GM18520 (cell line): ENCODE measurements at regions not wholly inside any gene's neighbourhood (a gene's known extent, or its start where the extent isn't known, plus 50 kb on each side); places are given as distances from the start of the nearest gene placed in this dataset.

Source experiments
- ATAC-seq: cut with Tn5 transposase; IDR thresholded peaks from one replicate; pipeline ENCODE4 v1.9.1; 2021; ENCODE audit not compliant: unreplicated experiment

DNA sequence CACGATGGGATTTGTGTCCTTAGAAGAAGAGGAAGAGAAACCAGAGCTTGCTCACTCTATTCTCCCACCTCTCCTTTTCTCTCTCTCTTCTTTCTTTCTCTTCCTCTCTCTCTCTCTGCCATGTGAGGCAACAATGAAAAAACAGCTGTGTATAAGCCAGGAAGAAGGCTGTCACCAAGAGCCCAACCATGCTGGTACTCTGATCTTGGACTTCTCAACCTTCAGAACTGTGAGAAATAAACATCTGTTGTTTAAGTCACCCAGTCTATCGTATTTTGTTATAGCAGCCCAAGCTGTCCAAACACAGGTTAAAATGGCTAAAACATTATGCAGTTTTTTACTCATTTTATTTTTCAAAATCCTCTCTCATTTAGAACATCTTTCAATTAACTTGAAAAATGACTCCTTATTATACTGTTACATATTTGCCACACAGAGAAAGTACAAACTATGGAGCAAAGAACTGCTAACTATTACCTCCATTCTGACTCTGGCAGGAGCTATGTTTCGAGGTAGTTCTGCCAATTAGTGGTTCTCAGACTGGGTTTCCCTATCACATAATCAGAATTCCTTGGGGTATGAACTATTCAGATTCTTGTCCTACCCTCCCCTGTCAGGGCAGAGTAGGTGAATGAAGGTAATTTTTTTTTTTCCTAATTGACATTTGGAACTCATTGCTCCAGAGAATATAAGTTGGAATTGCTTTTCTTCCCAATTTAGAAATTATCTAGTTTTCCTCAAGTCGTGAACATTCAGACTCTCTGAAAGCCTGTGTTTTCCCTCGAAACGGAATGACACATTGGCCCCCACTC is 434.6 kb downstream of the ENC1 start:
- no peak for ATAC-seq

DNA sequence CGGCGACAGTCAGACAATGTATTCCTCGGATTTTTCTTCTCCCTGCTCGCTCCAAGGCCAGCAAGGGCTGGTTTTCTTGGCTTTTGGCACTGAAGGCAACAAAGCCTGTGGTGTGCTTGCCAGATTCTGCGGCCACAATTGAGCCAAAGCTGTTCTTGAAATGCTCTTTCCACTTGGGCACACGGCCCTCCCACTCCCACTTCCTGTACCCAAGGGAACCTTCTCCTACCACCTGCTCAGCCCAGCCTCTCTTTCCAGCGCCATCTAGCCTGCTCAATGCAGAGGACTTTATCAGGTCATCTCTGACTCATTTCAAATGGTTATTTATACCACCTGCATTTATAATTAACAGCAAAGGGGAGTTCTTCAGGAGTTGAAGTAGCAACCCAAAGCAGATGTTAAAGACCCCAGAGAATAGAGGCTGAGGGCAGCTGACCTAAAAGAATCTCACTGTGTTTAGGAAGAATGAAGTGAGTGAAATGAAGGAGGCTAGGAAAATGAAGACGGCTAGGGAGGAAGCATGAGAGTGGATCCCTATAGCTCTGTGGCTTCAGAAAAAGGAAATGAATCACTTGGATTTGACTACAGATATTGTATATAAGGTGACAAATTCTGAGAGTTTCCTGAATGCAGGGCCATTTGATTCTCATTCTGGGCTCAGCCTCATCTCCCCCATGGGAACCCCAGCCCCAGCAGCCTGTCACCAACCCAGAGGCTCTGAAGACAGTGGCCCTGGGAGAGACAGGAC is 439.0 kb downstream of the ENC1 start:
- ATAC-seq, result peak; percentile 33

DNA sequence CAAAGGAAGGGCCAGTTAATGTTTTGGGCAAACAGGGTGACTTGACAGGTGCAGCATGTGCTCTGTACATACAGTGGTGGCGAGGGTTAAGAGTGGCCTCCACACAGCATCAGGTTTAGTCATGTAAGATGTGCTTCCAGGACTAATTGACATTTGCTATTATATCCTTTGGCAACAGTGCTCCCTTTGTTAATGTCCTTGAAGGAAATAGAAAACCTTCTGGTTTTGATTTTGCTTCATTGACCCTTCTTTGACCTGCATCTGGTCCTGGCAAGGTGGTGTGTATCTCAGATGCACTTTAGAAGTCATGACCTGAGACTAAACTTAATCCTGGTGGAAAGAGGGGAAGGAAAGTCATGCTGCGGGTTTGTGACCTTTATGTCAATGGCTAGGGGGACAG is 440.0 kb downstream of the ENC1 start:
- ATAC-seq, result no peak

DNA sequence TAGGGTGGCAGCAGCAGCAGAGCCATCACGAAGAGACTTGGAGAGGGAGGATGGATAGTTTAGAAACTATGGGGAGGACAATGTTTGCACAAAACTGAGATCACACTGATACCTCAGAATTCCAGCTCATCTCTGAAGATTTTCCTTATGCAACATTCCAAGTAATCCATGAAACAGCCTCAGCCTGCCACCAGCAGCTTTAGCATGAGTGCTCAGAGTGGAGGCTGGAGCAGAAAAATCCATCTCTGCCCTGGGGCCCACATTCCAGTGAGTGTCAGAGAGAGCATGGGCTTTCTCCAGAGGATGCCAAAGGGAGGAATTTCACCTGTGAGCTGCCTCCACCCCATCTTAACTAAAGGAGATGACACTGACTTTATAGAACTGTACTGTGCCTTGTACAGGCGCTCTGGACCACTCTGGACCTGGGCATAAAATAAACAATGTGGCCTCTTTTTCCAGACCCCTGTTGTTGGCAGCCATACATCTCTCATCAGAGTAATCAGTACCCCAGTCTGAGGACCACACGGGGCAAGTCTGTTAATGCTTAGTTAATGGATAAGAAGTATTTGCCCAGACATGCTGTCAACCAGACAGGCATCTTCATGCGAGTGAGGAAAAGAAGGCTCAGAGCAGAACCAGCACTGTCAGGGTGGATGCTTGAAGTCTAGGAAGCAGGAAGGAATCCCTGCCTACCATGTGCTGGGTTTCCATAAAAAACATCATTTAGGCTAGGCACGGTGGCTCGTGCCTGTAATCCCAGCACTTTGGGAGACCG is 440.9 kb downstream of the ENC1 start:
- ATAC-seq, result no peak

DNA sequence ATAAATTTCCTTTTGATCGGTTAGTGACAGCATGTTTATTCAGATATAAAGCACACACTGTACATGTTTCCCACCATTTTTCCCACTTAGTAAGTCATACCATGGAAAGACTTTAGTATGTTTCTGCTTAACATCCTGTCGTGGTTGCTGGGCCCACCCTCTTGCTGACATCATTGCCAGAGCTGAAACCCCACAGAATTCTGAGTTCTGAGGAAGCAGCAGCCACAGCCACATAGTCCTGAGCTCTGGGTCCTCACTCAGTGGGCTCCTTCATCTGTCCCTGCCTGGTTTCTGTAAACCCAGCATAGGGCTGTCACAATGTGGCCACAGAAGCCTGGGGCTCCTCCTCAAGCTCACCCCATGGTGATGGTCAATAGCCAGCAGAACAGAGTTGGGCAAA is 441.5 kb downstream of the ENC1 start:
- no peak for ATAC-seq

DNA sequence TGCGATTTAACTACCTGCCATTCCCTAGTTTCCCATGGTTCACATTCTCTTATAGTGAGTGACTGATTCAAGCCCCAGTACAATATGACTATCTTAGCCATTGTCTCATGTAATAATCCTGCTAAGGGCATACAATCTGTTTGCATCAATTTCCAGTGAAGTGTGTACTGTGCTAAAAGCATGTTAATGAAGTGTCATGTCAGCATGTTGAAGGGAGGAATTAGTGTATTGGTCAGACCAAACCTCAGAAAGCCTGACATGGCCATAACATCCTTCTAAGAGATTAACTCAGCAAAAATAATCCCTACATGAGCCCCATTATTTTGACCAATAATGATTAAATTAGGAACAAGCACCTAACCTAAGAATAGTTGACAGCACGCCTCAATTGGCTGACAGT is 442.4 kb downstream of the ENC1 start:
- no peak for ATAC-seq

DNA sequence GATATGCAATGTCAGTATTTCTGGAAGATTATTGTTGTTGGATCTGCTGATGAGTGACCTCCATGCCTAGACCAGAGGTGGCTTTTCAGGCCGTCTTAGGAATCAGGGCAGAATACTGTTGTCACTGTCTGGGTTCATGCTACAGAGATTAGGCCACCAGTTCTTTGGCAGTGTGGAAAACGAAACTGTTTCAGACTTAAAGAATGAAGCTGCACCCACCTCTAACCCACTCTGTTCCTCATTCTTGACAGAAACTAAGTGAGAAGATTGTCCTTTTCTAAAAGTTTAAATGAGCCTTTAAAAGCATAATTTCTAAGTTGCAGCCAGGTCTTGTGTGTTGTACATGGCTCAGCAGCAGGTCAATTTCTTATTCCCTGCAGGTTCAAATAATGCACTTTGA is 444.3 kb downstream of the ENC1 start:
- no peak for ATAC-seq

DNA sequence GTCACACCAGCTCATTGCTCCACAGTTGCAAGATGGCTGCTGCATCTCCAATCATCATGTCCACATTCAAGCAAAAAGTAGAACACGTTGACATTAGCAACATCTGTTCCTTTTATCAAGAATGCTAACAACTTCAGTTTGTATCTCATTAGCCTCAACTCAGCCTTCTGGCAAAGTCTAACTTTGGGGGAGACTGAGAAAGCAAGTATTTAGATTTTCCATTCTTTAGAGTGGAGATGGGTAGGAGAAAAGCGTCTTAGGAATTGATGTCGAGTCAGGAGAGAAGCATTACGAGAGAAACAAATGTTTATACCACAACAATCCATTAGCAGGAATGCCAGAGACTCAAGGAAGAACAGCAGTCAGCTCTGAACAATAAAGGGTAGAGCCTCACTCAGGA is 446.3 kb downstream of the ENC1 start:
- no peak for ATAC-seq

DNA sequence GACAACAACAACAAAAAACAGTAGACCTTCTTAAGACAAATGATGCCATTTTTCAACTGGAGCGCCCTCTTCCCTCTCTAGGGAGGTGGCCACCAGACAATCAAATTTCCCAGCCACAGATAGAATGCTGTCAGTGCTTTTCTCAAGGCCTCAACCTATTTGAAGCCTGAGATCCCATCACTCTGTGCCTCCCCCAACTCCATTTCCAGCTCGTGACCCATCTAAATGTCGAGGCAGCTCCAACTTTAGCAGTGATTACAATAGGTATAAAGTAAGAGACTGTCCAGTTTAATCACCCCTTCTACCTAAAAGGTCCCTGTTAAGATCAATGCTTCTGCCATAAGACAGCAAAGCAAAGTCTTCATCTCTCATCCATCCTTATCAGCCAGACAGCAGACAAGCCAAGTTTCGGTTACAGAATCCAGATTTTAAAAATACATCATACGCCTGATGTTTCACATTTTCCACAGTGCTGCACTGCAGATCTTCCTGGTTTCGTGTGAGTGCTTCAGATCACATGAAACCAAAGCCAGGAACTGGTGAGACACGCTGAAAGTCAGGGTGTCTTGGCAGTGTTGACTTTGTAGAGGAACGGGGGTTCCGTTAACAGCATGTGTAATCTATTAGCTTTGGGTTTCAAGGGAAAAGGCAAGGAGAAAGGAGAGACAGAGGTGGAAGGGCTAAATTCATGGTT is 447.8 kb downstream of the ENC1 start:
- ATAC-seq, result no peak

DNA sequence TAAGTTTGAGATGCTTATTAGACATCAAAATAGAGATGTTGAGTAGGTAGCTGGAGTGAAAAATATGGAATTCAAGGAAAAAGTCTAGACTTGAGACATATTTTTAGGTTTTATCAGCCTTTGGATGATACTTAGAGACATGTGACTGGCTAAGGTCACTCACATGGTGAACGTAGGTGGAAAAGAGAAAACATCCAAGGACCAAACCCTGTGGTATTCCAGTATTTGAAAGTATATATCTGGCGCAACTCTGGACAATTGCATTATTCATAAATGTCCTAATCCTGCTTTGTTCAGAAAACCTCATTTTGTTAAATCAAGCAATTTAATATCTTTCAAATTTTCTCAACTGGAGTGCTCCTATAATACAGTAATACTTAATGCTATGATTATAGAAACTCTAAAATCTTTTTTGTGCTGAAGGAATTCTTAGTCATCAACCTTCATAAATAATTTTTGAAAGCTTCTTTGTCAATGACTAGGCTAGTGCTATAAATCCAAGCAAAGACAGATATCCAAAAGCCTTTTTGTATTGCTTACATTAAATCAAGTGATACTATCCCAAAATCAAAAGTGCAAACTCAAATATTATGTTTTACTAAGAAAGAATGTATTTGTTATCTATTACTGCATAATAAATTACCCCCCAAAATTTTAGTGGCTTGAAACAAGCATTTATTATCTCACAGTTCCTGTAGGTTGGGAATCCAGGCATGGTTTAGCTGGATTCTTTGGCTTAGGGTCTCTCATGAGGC is 452.0 kb downstream of the ENC1 start:
- no peak for ATAC-seq

DNA sequence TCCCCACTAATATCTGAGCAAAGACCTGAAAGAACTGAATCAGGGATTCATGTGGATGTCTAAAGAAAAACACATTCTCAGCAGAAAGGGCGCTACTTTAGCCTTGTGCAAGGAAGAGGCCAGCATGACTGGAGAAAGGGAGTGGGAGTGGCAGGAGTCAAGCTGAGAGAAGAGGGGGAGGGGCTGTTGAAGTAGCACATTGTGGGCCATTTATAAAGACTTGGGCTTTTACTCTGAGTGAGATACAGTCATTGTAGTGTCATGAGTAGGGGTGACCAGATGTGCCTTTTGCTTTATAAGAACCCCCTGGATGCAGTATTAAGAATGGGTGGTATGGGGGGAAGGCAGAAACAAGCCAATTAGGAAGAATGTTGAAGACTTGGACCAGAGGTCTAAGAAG is 452.8 kb downstream of the ENC1 start:
- ATAC-seq, result no peak

DNA sequence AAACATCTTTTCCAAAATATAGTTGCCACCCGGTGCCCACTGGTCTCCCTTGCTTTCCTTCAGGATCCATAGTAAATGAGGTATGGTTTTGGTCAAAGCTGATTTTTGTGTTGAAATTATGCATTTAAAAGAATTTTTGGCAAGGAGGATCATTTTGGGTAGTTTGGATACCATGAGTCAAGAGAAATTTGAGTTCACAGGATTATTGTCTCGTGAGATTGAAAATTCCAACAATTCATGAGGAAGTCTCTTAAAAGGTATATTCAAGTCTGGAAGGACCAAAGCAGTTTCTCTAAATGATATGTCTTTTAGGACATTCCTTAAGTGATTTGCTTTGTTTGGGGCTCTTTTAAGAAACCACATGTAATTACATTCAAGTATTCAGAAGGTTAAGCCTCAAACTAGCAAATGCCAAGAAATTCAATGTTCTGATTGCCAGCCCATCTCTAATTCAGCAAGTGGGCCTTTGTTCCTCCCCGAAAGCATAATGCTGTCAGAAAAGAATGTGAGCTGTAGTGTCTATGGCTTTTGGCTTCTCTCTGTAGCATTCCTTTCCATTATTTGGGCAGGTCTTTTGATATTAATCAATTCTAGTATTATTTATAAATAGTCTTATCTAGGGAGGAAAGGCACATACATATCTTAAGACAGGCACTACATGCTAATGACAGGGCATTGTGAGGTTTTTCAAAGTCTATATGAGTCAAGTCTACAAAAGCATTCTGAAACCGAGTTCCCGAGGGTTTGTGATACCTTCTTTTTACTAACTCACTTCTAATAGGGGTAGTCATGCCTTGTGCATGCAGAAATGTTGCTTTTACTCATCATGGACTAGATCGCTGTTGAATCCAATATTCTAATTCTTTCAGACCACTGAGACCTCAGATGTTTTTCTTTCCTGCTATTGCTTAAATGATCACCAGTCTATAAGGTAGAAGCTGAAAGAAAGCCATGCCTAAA is 453.9 kb downstream of the ENC1 start:
- no peak for ATAC-seq

DNA sequence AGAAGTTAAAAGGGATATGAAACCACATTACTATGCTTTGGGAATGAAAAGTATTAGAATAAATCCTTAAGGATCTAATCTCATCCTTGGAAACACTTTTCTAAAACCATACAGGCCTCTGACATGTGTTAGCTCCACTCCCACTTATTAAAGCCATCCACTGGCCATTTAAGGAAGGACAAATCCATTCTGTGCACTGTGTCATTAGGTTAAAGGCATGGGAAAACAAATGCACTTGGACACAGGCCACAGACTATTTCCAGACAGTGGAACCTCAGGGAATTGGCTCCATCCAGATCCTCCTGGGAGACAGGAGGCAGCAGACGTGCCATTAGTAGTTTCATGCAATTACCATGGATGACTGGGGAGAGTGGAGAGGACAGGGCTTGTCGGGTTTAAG is 454.9 kb downstream of the ENC1 start:
- ATAC-seq, result no peak

DNA sequence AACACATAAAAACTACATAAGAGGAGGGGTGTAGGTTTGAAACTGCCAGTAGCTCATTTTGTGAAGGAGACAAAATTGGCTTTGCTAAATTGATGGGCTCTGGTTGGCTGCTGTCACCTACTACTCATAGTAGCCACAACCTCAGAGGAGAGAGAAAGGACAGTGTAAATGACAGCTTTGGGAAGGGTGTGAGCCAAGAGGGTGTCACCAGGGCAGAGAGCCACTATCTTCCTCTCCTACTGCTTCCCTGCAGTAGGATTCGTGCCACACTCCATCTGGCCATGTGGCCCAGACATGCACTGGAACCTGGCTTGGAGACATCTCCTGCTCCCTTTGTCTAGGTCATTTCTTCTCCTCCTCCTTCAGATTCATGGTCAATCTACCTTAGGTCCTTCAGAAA is 455.9 kb downstream of the ENC1 start:
- no peak for ATAC-seq

DNA sequence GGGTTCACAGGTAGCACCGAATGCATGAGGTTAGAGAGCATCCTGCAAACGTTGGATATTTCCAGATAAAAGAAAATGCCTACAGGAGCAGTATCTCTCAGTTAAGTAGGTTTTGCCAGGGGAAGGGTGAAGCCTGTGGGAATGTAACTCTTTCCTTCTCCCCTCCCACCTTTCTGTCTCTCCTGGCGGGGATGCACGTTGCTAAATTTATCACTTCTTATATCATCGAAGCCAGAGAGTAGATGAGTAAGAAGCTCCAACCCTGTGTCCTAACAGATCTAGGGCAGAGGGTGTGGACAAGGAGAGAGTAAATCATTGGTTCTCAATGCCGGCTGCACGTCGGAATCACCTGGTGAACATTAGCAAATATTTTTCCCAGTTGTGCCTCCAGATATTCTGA is 457.5 kb downstream of the ENC1 start:
- no peak for ATAC-seq

DNA sequence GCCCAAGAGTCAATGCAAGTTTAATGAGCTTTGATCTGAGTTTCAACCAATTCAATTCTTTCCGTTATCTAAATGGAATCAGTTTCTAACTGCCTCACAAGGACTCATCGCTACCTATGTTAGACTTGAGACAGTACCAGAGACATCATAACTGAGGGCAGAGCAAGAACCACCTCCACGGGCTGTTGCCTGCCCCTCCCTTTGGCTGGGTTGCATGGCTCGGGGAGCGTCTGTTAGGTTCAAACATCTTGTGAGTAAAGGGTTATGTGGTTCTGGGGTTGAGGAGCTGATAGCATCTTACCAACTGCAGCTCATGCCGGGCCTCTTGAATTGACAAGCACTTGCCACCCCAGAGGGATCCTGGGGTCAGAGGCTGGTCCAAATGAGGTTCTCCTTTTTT is 457.9 kb downstream of the ENC1 start:
- ATAC-seq, result no peak

DNA sequence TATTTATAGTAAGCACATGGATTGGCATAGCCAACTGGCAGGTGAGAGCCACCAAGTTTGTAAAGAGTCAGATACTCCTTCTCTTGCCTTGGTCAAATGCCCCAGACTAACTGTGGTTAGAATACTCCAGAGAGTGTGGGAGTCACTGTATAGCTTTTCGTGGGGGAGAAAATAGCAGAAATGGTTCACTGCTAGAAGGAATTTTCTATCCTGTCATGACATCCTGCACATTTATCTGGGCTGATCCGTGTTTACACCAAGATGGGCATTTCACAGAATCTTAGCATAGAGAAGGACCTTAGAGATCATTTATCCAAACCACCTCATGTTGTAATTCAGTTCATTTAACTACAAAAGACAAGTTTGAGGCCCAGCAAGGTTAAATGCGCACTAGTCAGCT is 460.8 kb downstream of the ENC1 start:
- no peak for ATAC-seq

DNA sequence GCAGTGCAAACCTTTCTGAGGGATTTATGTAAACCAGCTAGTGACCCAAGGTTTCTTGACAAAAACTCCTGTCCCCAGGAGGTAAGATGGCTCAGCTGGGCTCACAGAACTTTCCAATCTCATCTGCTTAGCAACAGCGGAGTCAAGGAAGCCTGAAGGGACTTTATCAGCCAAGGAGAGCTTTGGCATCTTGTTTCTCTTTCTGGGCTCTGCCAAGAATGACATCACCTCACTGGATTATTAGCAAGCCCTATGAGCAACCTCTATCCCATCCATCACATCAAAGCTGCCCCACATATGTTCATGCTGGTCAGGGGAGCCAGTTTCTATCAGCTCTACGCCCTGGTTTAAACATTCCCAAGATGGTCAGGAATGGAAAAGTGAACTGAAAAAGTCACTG is 461.3 kb downstream of the ENC1 start:
- no peak for ATAC-seq

DNA sequence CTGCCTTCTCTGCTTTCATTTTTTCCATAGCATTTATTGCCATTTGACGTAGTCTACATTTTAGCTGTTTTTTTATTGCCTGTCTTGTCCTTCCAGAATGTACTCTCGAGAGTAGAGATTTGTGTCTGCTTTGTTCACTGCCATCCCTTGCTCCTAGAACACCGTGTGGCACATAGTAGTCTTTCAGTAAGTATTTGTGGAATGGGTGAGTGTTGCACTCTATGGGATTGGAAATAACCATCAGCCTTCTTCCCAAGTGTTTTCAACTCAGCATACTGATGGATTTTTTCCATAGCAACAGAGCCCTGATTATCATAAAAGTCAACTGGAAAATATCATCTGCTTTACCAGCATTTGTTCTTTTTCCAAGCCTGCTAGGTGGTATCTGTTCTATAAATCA is 462.6 kb downstream of the ENC1 start:
- ATAC-seq, result no peak
